ENCODE measurements at regions not wholly inside any gene's neighbourhood (a gene's known extent, or its start where the extent isn't known, plus 50 kb on each side); places are given as distances from the start of the nearest gene placed in this dataset.

- TF ChIP-seq CTCF (optimal IDR thresholded peaks at IDR 0.05 in 1 of 3, IDR thresholded peaks at IDR 0.05 in 1 of 3, conservative IDR thresholded peaks at IDR 0.05 in 1 of 3; ENCODE audit: extremely low read depth in 1 of 3, insufficient read depth in 2 of 3, low read length in 3 of 3) (no peak), EZH2 (IDR thresholded peaks at IDR 0.05; ENCODE audit: low read length) (no peak)
These were observed 62.2 kb downstream of the BMP4 start for GRCh38 chr14:53894456-53894855.

Measured in keratinocyte (primary cell).